Glutamatergic neuron (in vitro differentiated cells): ENCODE measurements at regions not wholly inside any gene's neighbourhood (a gene's known extent, or its start where the extent isn't known, plus 50 kb on each side); places are given as distances from the start of the nearest gene placed in this dataset.

Source experiments
- DNase-seq: peaks from one replicate; pipeline ENCODE4 v3.0.0; 2022
- H3K27ac Mint-ChIP-seq: one replicate; pipeline ENCODE4 v1.8.0; 2020; ENCODE audit warnings: mild to moderate bottlenecking, mixed read lengths, inconsistent platforms; ENCODE audit not compliant: unreplicated experiment
- H3K27me3 Mint-ChIP-seq: one replicate; pipeline ENCODE4 v1.8.0; 2020; ENCODE audit warnings: mild to moderate bottlenecking, moderate library complexity, mixed read lengths, inconsistent platforms; ENCODE audit not compliant: unreplicated experiment
- H3K36me3 Mint-ChIP-seq: one replicate; pipeline ENCODE4 v1.8.0; 2020; ENCODE audit warnings: mild to moderate bottlenecking, mixed read lengths, inconsistent platforms; ENCODE audit not compliant: unreplicated experiment
- H3K4me1 Mint-ChIP-seq: one replicate; pipeline ENCODE4 v1.8.0; 2020; ENCODE audit warnings: mild to moderate bottlenecking, low read depth, mixed read lengths, inconsistent platforms; ENCODE audit not compliant: unreplicated experiment
- H3K4me3 Mint-ChIP-seq: one replicate; pipeline ENCODE4 v1.8.0; 2020; ENCODE audit warnings: mild to moderate bottlenecking, mixed read lengths, inconsistent platforms; ENCODE audit not compliant: unreplicated experiment
- H3K9me3 Mint-ChIP-seq: one replicate; pipeline ENCODE4 v1.8.0; 2020; ENCODE audit warnings: mild to moderate bottlenecking, moderate library complexity, mixed read lengths, inconsistent platforms; ENCODE audit not compliant: unreplicated experiment
- TF ChIP-seq, protein P1 (sequence below): fragments of 200-600 bp; sonication (generic); IDR thresholded peaks from one replicate; pipeline ENCODE4 v1.5.0; 2021; ENCODE audit not compliant: partially characterized antibody, unreplicated experiment

DNA sequence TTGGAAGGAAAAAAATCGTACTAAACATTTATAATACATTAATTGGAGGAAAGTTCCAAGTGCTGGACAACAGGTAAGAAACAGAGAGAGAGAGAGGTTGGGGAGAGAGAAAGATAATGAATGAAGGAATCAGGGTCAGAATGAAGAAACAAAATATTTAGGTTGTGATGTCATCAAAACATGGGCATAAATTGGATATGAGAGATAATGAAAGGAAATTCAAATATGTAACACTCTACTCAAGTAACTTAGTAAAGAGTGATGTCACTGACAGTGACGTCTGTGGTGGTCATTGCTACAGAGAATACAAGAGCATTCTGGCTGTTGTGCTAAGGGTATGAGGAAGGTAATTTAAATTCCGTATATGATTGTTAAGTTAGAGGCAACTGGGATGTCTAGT lies 543.4 kb upstream of the COX7C start:
- H3K4me3 Mint-ChIP-seq, result no peak overlapping the region
- TF ChIP-seq, protein P1, sequence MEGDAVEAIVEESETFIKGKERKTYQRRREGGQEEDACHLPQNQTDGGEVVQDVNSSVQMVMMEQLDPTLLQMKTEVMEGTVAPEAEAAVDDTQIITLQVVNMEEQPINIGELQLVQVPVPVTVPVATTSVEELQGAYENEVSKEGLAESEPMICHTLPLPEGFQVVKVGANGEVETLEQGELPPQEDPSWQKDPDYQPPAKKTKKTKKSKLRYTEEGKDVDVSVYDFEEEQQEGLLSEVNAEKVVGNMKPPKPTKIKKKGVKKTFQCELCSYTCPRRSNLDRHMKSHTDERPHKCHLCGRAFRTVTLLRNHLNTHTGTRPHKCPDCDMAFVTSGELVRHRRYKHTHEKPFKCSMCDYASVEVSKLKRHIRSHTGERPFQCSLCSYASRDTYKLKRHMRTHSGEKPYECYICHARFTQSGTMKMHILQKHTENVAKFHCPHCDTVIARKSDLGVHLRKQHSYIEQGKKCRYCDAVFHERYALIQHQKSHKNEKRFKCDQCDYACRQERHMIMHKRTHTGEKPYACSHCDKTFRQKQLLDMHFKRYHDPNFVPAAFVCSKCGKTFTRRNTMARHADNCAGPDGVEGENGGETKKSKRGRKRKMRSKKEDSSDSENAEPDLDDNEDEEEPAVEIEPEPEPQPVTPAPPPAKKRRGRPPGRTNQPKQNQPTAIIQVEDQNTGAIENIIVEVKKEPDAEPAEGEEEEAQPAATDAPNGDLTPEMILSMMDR, result no peak
- no peaks in the 10 kb centered on the region for H3K9me3 Mint-ChIP-seq
- H3K4me1 Mint-ChIP-seq, result no peaks in the 10 kb centered on the region
- no peaks in the 10 kb centered on the region for H3K36me3 Mint-ChIP-seq
- DNase-seq, result no peak
- no peak overlapping the region for H3K27ac Mint-ChIP-seq
- H3K27me3 Mint-ChIP-seq, result no peaks in the 10 kb centered on the region

DNA sequence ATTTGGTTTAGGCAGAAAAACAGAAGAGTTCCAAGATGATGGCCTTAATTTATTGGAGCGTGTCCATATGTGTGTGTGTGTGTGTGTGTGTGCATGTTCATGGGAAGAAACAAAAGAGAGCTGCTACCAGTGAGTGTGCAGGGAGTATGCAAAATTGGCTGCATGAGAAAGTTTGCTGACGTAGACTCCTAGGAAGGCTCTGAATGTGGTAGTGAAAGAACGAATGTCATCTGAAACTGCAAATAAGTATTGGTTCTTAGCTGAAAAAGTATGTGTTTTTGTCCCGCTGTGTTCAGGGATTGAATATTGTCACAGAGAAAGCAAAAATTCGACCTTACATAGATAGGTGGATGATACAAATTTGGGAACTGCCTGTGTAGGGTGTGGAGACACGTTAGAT lies 542.6 kb upstream of the COX7C start:
- Mint-ChIP-seq H3K4me1 (no peaks in the 10 kb centered on the region), H3K36me3 (no peaks in the 10 kb centered on the region)
- TF ChIP-seq, protein P1, result no peak

DNA sequence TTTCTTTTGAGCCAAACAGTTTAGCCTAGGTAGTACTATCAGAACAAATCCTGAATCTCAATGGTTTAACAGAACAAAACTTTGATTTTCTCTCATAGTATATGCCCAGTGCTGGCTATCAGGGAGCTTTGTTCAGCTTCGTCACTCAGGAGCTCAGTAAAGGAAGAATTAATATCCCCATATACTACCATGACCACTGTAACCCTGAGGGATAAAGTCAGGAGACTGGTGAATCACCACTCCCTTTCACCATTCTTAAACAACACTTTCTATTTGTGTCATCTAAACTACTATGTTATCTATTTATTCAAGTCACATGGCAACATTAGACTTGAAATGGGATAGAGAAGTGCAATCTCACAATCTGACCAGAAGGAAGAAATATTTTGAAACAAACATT lies 522.6 kb upstream of the COX7C start:
- Mint-ChIP-seq H3K36me3 (no peaks in the 10 kb centered on the region), H3K27ac (no peak overlapping the region), H3K9me3 (no peaks in the 10 kb centered on the region), H3K4me3 (no peak overlapping the region), H3K4me1 (no peaks in the 10 kb centered on the region), H3K27me3 (no peaks in the 10 kb centered on the region)
- TF ChIP-seq, protein P1, result no peak
- DNase-seq, result no peak

More for the DNA sequence above, 542.6 kb upstream of the COX7C start:
- Mint-ChIP-seq H3K27me3 (no peaks in the 10 kb centered on the region), H3K9me3 (no peaks in the 10 kb centered on the region), H3K27ac (no peak overlapping the region), H3K4me3 (no peak overlapping the region)
- DNase-seq, result no peak

DNA sequence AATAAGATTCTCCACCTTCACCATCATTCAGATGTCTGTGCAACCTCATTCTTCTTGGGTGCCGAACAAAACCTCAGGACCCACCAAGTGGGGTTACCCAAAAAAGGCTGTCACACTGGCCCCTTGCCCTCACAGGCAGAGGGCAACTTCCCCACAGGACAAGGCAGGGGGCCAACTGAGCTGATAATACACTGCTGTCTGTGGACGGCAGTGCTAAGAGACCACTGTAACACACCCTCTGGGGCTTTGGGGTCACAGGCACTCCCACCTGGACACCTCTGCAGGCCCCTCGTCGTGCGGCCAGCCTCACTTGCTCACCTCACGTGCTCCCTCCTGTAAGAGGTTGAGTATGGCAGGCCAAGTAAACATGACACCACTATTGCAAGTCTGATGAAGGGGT lies 515.8 kb upstream of the COX7C start:
- Mint-ChIP-seq H3K4me3 (no peak overlapping the region), H3K27me3 (no peaks in the 10 kb centered on the region), H3K27ac (no peak overlapping the region), H3K4me1 (no peaks in the 10 kb centered on the region), H3K9me3 (no peaks in the 10 kb centered on the region), H3K36me3 (no peaks in the 10 kb centered on the region)
- no peak for DNase-seq
- TF ChIP-seq, protein P1, result no peak

DNA sequence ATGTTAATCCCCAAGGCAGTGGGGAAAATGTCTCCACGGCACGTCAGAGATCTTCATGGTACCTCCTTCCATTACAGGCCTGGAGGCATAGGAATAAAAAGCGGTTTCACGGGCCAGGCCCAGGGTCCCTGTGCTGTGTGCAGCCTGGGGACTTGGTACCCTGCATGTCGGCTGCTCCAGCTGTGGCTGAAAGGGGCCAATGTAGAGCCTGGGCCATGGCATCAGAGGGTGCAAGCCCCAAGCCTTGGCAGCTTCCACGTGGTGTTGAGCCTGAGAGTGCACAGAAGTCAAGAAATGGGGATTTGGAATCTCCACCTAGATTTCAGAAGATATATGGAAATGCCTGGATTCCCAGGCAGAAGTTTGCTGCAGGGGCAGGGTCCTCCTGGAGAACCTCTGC lies 508.9 kb upstream of the COX7C start:
- Mint-ChIP-seq H3K4me3 (no peak overlapping the region), H3K9me3 (peaks cover 1% of the 10 kb centered on the region), H3K36me3 (no peaks in the 10 kb centered on the region), H3K27ac (no peak overlapping the region), H3K4me1 (no peaks in the 10 kb centered on the region), H3K27me3 (no peaks in the 10 kb centered on the region)
- TF ChIP-seq, protein P1, result no peak
- DNase-seq, result no peak
